ENCODE measurements at regions not wholly inside any gene's neighbourhood (a gene's known extent, or its start where the extent isn't known, plus 50 kb on each side); places are given as distances from the start of the nearest gene placed in this dataset.

DNA sequence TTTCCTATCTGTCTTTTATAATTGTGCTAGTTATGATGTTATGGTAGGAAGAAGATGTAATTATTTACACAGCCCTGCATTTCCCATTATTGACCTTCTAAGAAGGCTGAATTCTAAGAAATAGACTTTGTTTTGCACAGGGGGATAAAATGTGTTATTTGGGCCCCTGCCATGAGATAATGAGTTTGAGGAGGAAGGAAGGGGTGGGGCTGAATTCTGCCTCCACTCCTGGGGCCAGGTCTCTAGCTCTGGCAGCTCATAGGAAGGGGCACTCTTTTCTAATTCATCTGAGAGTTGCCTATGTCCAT, 69.2 kb upstream of the GOLGA8B start:
- TF ChIP-seq CTCF (IDR thresholded peaks at IDR 0.05), result no peak
- no peak for TF ChIP-seq POLR2A (IDR thresholded peaks at IDR 0.05)
